GM19240 (cell line): ENCODE measurements at regions not wholly inside any gene's neighbourhood (a gene's known extent, or its start where the extent isn't known, plus 50 kb on each side); places are given as distances from the start of the nearest gene placed in this dataset.

ENCODE experiments used
- DNase-seq: peaks from one replicate; pipeline ENCODE4 v3.0.0; 2011; ENCODE audit warnings: low spot score; ENCODE audit not compliant: insufficient read length

DNA sequence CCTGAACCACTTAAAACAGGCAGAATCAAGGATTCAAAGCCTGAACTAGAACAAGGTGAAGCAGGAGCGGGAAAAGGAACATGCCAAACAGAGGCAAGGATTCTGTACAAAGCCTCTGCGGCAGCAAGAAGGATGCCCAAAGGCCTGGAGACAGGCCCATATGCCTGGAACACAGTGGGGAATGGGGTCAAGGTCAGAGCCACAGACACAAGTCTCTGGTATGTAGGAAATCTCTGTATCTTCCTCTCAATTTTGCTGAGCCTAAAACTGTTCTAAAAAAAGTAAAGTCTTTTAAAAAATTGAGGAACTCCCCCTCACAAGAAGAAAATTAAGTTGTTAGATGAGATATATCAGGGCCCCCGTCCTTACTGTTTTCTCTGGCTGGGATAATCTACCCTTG is 175.9 kb upstream of the GHITM start:
- no peak for DNase-seq

DNA sequence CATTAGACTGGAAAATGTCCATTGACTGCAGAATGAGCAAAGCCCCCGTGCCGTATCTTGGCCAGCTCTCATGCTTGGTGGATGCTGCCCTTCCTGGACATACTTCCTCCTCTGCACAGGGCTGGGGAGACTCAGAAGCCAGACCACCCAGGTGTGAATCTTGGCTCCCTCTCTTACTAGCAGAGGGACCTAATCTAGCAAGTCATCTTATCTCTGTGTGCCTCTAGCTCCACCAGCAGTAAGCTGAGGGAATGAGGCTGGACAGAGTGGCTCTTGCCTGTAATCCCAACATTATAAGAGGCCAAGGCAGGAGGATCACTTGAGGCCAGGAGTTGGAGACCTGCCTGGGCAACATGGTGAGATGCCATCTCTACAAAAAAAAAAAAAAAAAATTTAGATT is 173.8 kb upstream of the GHITM start:
- DNase-seq, result no peak

DNA sequence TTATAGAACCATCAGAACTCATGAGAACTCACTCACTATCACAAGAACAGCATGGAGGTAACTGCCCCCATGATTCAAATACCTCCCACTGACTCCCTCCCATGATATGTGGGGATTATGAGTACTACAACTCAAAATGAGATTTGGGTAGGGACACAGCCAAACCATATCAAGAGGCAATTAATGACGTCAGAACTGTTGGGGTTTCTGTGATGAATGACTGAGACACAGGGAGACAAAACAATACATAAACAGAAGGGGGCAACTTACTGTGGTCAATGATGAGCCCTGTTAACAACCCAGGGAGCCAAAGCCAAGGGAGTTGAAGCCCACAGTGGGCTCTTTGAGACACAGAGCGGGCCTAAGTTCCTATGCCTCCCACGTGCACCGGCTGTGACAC is 171.3 kb upstream of the GHITM start:
- no peak for DNase-seq

DNA sequence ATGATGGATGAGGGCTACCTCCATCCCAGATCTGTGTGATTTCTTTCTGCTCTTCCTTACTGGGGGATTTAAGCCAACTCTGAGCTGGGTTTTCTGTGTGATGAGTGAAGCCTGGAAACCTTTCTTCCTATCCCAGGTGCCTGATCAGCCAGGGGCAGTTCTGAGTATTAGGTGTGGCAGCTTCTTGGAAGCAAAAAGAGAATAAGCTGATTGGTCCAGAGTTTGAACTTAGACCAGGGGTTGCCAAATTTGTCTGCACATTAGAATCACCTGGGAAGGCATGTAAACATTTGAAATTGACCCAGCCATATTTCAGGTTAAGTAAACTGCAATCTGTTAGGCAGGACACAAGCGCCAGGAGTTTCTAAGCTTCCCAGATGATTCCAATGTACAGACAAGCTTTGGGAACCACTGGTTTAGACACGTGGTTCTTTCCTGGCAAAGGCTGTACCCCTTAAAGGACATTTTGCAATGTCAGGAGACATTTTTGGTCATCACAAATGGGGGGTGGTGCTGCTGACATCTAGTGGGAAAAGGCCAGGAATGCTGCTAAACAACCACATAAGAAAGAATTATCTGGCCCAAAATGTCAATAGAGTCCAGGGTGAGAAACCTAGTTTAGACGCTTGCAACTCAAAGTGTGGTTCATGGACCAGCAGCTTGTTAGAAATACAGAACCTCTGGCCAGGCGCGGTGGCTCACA is 160.5 kb upstream of the GHITM start:
- no peak for DNase-seq

DNA sequence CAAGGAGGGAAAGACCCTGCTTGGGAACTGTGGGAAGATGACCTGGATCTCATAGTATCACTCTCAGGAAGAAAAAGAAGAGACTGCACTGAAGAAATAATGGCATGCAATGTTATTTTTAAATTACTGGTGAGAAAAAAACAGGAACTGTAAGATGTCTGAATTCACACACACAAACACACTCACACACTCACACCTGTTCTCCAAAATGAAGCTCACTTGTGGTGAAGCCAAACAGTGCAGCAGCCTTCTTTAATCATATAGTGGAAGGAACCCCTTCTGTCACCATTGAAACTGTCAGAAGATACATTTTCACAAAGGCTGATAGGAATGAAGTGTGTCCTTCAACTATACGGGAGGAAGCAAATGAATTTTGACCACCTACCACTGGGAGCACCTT is 156.5 kb upstream of the GHITM start:
- no peak for DNase-seq

DNA sequence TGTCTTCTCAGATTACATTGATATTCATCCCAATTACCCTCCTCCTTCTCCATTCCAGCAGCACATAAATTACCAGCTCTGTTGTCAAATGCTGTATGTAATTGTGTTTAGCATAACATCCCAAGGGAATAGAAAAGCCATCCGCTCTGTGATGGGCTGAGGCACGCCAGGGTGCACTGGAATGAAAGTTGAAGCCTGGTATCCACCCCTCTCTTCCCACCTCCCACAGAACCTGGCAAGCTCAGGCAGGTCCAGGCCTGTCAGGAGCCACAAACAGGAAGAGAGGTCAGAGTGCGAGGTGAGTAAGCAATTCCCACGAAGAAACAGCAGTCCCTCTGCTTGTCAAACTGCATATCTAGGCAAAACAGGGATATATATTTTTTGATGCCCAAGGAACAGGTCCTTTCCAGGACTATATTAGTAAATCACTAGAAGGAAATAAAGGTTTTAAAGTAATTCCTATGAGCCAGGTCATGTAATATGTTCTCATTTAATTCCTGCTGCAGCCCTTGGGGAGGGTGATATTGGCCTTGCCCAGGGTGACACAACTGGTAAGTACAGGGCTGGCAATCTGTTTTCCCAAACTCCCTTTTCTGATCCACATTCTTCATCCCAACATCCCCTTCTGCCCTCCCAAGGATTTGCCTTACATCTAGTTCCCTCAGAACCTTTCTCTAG is 155.6 kb upstream of the GHITM start:
- DNase-seq, result no peak

DNA sequence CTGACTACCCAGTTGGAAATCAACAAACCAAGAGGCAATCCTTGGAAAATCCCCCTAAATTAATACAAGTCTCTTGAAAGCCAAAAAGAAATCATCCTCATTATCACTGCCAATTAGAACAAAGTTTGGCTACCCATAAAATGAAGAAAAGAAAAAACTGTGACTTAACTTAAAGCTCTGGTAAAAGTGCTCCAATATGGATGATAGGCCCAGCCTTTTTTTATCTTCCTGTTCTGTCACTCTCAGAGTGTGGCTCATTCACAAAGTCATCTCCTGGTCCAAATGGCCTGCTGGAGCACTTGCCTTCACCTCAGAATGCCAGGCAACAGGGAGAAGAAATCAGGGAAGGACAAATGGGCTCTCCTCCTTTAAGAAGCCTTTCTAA is 155.1 kb upstream of the GHITM start:
- DNase-seq, result no peak

DNA sequence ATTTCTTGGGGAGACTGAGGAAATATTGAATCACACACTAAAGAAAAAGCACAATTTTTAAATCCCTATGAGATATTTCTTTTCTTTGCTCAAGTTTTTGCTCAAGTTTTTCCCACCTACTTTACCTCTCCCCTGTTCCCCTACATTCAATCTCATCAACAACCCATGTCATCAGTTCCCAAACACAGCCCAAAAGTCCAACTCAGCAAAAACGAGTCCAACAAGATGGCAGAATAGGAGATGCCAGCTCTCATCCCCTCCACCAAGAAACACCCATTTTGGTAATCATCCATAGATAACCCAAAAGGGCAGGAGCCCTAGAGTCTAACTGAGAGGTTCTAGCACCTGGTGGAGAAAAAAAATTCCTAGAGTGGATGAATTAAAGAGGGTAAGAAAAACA is 152.5 kb upstream of the GHITM start:
- no peak for DNase-seq

DNA sequence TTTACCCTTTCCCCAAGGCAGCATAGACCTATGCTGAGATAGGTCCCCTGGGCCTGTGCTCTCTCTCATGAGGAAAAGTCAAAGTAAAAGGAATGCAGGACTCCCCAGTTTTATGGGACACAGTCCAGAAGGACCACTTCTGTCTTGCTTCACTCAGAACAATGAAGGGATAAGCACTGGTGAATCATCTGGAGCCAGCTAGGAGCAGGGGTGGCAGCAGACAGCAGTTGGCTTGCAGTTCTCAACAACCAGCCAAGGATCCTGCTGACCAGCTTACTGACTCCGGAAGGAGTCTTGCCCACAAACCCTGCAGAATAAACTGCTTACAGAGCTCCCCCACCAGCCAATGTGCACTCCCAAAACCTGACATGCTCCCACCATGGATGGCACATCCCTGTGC is 152.1 kb upstream of the GHITM start:
- no peak for DNase-seq

DNA sequence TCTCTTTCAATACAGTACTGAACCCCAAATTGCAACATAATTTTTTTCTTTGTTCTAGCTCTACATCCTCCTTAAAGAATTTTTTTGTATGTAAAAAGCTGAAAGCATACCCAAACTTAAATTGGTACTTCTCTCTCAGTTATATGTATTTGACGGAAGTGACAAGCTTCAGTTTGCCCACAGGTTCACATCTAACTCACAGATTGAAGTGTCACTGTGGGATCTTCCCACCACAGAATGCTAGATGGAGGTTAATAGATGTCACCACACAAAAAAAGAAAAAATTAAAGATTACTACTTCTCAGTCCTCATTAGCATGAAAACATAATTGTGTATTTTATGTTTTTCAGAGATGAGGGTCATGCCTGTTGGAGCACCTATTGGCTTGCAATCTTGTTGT is 150.9 kb upstream of the GHITM start:
- DNase-seq, result no peak

DNA sequence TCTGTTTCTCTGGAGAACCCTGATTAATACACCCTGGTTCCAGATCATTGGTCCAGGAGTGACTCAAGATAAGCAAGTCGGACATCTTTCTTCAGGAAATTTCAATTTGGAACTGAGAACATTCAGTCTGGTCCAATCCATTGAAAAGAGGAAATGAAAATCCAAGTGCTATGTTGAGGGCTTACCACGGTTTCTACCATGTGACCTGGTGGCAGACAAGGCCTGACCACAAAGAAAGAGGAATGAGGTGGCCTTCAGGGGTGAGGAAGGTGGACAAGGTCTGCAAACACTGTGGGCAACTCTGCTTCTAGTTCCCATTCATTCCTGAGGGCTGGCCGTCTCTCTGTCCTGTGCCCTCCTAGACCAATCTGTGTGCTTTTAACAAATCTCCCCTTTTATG is 149.2 kb upstream of the GHITM start:
- peak; percentile 9 for DNase-seq

DNA sequence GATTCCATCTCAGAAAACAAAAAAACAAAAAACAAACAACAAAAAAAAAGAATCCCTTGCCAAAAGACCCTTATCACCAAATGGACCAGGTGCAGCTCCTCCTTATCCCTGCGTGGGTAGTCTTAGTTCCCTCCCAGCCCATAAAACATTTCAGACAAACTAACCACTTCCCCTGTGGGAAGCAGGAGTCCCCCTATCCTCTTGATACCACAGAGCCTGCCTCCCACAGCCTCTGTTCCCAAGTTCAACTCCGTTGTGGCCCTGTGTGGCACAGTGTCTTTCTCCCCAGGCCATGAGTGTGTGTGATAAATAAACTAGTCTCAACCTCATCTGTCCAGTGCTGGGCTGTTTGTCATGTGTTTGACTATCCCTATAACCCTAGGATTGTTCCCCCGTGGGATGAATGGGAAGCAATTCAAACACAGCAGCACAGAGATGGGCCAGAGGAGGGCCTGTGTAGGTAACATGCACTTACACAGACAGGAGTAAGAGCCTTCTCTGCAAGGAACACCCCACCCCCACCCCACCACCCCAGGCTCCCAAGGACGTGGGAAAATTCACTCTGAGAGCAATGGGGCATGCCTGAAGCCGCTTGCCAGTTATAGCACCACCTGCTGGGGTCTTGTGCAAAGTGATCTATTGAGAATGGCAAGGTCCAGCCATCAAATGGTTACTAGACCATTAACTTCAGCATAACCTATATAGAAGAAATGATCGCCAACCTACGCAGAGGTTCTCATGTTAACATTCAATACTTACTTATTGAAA is 147.1 kb upstream of the GHITM start:
- no peak for DNase-seq

DNA sequence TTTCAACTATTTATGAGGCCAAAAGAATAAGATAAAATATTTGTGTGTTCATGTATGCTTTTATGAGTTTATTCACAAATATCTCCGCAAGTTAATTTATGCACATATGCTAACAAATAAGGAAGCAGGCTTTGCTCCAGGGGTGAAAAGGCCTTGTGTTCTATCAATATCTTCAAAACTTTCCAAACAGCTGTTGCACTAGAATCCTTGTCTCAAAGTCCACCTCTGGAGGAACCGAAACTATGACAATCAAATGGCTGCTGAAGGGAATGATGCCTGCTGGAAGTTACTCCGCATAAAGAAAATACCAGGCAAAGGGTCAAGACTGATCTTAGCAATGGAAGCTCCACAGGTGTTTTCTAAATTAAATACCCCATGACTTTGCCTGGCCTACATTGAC is 145.0 kb upstream of the GHITM start:
- DNase-seq, result no peak

DNA sequence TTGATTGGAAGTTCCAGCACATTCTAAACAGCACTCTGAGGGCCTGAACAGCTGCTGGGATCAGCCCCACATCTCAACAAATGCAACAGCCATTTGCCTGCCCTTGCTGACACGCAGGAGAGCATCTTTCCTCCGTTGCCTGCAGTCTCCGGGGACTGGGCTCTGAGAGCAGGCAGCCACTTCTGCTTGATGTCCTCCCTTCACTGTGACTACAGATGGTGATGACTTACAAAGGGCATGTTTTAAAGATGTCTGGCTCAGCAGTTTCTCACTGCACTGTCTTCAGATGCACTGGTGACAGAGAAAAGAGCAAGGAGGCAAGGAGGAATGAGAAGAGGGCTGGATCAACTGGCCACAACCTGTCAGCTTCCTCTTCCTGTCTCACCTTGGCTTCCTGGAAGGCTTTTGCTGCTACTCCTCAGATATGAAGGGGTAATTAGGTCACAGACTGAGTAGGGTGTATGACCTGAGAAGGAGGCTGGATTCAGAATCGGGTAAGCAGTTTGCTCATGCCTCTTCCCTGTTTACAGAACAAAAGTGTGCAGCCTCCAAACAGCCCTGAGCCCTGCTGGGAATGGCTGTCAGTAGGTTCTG is 143.5 kb upstream of the GHITM start:
- no peak for DNase-seq

DNA sequence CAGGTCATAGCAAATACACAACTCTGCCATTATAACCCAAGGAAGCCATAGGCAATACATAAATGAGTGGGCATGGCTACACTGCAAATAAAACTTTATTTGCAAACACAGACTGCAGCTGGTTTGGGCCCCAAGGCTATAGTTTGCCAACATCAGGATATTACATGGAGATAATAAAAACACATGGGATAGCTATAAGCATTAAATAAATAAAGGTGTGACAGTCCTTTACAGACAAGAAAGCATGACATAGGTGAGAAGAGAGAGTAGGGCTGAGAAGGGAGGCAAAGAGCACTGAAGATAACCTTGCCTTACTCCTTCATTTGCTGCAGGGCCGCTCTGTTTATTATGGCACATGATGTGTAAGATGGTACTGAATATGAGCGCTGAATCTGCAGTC is 135.1 kb upstream of the GHITM start:
- no peak for DNase-seq

DNA sequence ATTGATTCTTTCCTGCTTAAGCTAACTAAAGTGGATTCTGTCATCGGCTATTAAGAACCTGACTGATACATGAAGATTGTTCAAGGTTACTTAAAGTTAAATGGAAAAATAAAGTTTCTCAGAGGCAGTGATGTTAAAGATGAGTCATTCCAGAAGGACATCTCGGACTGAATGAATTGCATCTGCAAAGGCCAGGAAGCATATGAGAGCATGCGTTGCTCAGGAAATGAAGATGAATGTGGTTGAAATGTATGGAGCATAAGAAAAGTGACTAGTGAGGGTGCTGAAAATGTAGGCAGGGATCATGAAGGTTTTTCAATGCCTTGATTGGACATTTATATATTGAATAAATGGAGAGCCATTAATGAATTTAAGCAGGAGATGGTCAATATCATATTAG is 133.9 kb upstream of the GHITM start:
- no peak for DNase-seq

DNA sequence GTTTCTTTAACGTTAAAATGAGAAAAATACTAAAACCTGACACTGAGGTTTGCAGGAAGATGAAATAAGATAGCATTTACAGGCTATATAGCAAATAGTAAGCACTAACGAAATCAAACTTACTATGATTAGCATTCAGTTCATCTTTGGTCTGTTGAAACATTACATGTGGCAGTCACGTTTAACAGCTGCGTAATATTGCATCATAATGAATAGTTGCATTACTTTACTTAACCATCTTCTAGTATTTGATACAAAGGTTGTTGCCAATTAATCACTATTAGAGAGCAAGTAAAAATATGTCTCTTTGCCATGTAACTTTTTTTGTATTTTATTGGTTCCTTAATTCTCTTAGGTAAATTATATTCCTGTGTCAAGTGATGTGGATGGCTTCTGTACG is 131.8 kb upstream of the GHITM start:
- DNase-seq, result no peak

DNA sequence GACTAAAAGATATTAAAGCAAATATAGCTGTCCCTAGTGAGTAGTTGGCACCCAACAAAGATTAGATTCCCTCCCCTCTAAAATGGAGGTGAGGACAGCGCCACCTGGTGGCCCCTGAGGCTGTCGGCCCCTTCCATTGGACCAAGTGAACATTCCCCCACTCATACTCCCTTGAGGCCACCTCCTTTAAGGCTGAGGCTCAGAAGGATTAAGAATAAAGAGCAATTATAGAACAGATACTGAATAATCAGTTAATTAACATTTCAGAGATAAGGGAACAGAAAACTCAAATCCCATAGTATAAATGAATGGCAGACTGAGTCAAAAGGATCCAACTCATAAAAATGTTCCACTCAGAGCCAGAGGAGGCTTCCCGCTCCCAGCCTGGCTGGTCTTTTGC is 130.4 kb upstream of the GHITM start:
- DNase-seq, result peak; percentile 41

DNA sequence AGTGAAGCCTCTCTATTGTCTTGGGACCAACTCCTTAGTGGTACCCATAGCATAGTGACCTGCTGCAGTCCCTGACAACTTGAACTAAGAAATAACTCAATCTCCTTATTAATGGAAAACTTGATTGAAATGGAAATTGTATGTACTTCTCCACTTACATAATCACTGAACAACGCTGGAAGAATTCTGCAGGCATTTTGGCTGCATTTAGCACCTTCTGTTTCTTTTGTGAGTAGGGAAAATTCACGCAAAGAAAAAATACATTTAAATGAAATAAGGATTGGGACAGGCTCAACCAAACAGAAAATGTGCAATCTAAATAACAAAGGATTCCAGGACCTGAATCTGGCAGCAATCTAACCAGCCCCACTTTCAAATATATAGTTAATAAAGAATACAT is 126.9 kb upstream of the GHITM start:
- DNase-seq, result no peak

DNA sequence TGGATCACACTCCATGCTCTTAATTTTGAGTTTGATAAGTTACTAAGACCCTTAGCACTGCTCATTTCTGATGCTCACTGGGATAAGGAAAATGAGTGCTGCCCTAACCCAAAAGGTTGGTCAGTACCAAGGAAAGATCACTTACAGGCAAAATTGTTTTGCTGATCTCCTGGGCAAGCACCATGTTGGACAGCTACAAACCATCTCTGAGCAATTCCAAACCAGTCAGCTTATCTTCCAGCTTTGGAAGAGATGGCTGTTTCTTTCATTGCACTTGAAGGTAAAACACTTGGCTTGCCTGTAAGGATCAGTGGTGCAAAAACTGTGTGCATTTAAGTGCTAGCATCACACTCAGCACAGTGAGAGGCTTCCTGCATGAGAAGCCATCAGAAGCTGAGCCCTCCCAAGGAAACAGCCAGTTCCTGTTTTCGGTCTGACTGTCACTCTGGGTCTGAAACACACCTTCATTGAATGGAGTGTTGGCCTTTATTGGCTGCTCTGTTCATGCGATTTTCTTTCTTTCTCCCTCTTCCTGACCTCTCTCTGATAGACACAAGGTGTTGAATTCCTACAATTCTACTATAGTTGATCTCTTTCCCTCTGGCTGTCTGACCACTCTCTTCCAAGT is 126.4 kb upstream of the GHITM start:
- no peak for DNase-seq

DNA sequence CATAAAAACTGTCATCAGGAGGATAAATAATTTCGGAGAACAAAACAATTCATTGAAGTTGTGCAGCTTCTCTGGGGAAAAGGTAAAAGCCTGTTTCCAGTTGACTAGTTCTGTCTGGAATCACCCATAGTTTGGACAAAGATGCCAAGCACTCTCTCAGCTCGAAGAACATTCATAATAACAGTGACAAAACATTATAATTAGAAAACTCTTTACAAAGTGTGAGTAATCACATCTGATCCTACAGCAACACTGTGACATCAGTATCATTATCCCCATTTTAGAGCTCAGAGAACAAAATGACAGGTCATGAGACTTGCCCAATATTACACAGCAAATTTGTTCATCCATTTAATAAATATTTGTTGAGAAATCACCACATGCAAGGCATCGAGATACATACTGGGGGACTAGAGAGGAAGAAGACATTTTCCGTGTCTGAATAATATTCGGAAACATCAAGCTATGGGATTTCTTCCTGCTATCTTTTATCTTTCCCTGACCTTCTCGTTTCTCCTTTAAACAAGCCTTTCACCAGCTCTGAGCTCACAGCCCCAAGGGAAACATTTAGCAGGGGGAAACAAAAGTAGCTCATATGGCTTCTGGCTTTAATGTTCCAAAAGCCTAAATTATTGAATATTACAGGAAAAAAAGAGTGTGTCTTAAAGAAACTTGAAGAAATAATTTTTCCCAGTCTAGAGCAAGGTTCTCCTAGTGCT is 123.3 kb upstream of the GHITM start:
- DNase-seq, result no peak
